Endodermal cell (in vitro differentiated cells): ENCODE measurements at regions not wholly inside any gene's neighbourhood (a gene's known extent, or its start where the extent isn't known, plus 50 kb on each side); places are given as distances from the start of the nearest gene placed in this dataset.

Experiments
- DNase-seq: peaks from one replicate; pipeline ENCODE4 v3.0.0-alpha.2; 2017
- H3K27ac ChIP-seq: 2 replicates; pipeline ENCODE4 v1.5.1; 2013; ENCODE audit warnings: mild to moderate bottlenecking, low read depth, low read length, moderate library complexity
- H3K27me3 ChIP-seq: 2 replicates; pipeline ENCODE4 v1.6.1; 2013; ENCODE audit warnings: mild to moderate bottlenecking, low read length, moderate library complexity; ENCODE audit not compliant: insufficient read depth, control insufficient read depth, poor library complexity, severe bottlenecking
- H3K36me3 ChIP-seq: 2 replicates; pipeline ENCODE4 v1.7.0; 2013; ENCODE audit warnings: mild to moderate bottlenecking, low read length, moderate library complexity; ENCODE audit not compliant: control insufficient read depth, insufficient read depth
- H3K4me1 ChIP-seq: one replicate; pipeline ENCODE4 v1.7.0; 2013; ENCODE audit warnings: low read length; ENCODE audit not compliant: control insufficient read depth, insufficient read depth
- H3K4me3 ChIP-seq: 2 replicates; pipeline ENCODE4 v1.5.1; 2013; ENCODE audit warnings: mild to moderate bottlenecking, low read length, moderate library complexity
- H3K9ac ChIP-seq: 2 replicates; pipeline ENCODE4 v1.6.1; 2013; ENCODE audit warnings: mild to moderate bottlenecking, low read length, moderate library complexity; ENCODE audit not compliant: poor library complexity, severe bottlenecking; ENCODE audit errors: extremely low read depth
- H3K9me3 ChIP-seq: 2 replicates; pipeline ENCODE4 v1.6.1; 2013; ENCODE audit warnings: mild to moderate bottlenecking, low read length, moderate library complexity; ENCODE audit not compliant: control insufficient read depth
- H3K27ac Mint-ChIP-seq: 2 replicates; pipeline ENCODE4 v1.8.0; 2020; ENCODE audit warnings: mixed read lengths
- H3K27me3 Mint-ChIP-seq: 2 replicates; pipeline ENCODE4 v1.8.0; 2021; ENCODE audit warnings: mild to moderate bottlenecking, mixed read lengths; ENCODE audit not compliant: insufficient read depth
- H3K36me3 Mint-ChIP-seq: 2 replicates; pipeline ENCODE4 v1.8.0; 2020; ENCODE audit warnings: low read depth, mixed read lengths
- H3K4me1 Mint-ChIP-seq: 2 replicates; pipeline ENCODE4 v1.8.0; 2020; ENCODE audit warnings: mixed read lengths
- H3K4me3 Mint-ChIP-seq: 2 replicates; pipeline ENCODE4 v1.8.0; 2020; ENCODE audit warnings: mild to moderate bottlenecking, moderate library complexity, mixed read lengths
- H3K9me3 Mint-ChIP-seq: 2 replicates; pipeline ENCODE4 v1.8.0; 2020; ENCODE audit warnings: mild to moderate bottlenecking, mixed read lengths
- WGBS, 2 experiments: methylation state at CpG; one replicate each; pipeline versions ENCODE4 v1.1.5 to v1.1.7; 2013; ENCODE audit warnings: missing lambda C conversion rate in 2 of 2, mixed read lengths in 1 of 2; ENCODE audit not compliant: insufficient coverage in 1 of 2, insufficient read length in 1 of 2; 5-methylcytosine and 5-hydroxymethylcytosine counted together
- TF ChIP-seq, protein P1 (sequence below): fragments of 200-600 bp; sonication (generic); conservative IDR thresholded peaks from 2 replicates; pipeline ENCODE4 v1.5.0; 2021; ENCODE audit warnings: antibody characterized with exemption, mild to moderate bottlenecking

DNA sequence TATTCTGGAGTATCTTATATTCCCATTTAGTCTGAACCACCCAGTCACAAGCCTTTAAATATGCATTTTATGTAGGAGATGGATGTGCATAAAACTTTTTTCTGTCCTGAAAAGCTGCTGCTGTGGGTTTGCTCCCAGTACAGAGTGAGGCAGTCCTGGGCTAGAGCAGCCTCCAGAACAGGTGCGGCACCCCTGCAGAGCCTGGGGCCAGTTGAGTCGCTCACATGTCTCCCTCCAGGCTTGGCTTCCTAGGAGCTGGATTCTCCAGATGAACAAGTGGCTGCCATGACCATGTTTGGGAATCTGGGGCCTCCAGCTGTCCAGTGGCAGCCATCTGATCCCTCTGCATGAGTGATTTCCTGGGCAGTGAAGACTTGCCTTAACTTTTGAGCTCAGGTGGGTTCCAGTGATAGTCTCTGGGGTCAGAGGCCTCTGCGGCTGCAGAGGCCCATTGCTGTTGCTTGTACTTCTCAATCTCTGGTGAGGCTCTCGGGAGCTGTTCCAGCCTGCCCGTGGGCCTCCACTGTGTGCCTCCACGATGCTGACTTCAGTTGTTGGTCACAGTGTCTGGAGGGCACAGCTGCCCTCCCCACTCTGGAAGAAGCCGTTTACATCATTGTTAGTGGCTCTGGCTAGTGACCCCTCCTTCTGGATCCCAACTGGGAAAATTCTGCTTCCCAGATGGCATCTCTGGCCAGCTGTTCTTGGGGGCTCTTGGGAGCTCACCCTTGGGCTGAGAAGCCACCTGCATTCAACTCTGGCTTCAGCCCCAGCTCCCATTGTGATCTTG is 120.4 kb downstream of the EMX2 start:
- H3K27me3 Mint-ChIP-seq, result peaks cover 8% of the 10 kb centered on the region
- no peaks in the 10 kb centered on the region for H3K4me1 Mint-ChIP-seq
- H3K27me3 ChIP-seq, result no peaks in the 10 kb centered on the region
- no peaks in the 10 kb centered on the region for H3K36me3 Mint-ChIP-seq
- H3K27ac ChIP-seq, result no peak overlapping the region
- no peak for DNase-seq
- no peaks in the 10 kb centered on the region for H3K9me3 ChIP-seq
- H3K27ac Mint-ChIP-seq, result no peak overlapping the region
- no peak overlapping the region for H3K4me3 ChIP-seq
- TF ChIP-seq, protein P1, sequence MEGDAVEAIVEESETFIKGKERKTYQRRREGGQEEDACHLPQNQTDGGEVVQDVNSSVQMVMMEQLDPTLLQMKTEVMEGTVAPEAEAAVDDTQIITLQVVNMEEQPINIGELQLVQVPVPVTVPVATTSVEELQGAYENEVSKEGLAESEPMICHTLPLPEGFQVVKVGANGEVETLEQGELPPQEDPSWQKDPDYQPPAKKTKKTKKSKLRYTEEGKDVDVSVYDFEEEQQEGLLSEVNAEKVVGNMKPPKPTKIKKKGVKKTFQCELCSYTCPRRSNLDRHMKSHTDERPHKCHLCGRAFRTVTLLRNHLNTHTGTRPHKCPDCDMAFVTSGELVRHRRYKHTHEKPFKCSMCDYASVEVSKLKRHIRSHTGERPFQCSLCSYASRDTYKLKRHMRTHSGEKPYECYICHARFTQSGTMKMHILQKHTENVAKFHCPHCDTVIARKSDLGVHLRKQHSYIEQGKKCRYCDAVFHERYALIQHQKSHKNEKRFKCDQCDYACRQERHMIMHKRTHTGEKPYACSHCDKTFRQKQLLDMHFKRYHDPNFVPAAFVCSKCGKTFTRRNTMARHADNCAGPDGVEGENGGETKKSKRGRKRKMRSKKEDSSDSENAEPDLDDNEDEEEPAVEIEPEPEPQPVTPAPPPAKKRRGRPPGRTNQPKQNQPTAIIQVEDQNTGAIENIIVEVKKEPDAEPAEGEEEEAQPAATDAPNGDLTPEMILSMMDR, result no peak
- no peaks in the 10 kb centered on the region for H3K4me1 ChIP-seq
- H3K36me3 ChIP-seq, result no peaks in the 10 kb centered on the region
- 89 to 94% methylated on average over 5 to 7 of the region's 7 CpGs for WGBS, 2 experiments
- no peak overlapping the region for H3K4me3 Mint-ChIP-seq
- H3K9me3 Mint-ChIP-seq, result no peaks in the 10 kb centered on the region
- H3K9ac ChIP-seq, result no peak overlapping the region

DNA sequence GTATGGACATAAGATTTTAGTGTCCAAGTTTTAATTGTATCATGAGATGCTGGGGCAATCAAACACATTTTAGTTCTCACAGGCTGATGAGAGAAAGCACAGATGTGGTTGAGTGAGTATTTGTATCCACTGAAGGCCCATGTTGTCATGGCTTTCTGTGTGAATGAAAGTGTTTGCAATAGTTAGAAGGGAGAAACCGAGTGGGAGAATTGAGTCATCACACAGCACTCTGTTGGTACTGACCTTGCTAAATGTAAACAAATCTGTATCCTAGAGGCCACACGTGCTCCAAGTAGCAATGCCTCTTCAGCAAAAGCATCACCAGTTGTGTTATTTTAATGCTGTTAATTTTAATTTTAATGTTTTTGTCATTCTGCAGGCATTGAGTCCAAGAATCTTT is 121.2 kb downstream of the EMX2 start:
- H3K4me3 Mint-ChIP-seq, result no peak overlapping the region
- no peak overlapping the region for H3K27ac Mint-ChIP-seq
- H3K27me3 ChIP-seq, result no peaks in the 10 kb centered on the region
- 55 to 92% methylated on average over 2 of the region's 2 CpGs for WGBS, 2 experiments
- H3K27me3 Mint-ChIP-seq, result peaks cover 7% of the 10 kb centered on the region
- no peaks in the 10 kb centered on the region for H3K9me3 ChIP-seq
- H3K4me1 ChIP-seq, result no peaks in the 10 kb centered on the region
- no peak overlapping the region for H3K9ac ChIP-seq
- no peak overlapping the region for H3K4me3 ChIP-seq
- H3K36me3 Mint-ChIP-seq, result no peaks in the 10 kb centered on the region
- H3K4me1 Mint-ChIP-seq, result no peaks in the 10 kb centered on the region
- TF ChIP-seq, protein P1, result no peak
- no peak overlapping the region for H3K27ac ChIP-seq
- no peak for DNase-seq
- no peaks in the 10 kb centered on the region for H3K9me3 Mint-ChIP-seq
- no peaks in the 10 kb centered on the region for H3K36me3 ChIP-seq

DNA sequence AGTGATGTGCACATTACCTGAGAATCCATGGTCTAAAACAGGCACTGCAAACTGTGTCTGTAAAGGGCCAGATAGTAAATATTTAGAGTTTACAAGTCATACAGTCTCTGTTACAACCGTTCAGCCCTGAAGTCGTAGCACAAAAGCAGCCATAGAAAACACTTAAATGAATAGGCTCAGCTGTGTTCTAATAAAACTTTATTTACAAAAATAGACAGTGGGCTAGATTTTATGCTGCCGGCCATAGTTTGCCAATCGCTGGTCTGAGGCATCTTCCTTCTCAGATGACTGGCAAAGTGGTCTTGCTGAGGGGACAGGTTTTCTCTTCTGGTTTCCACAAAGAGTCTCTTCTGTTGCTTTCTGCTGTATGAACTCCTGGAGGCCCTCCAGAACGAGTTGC is 121.7 kb downstream of the EMX2 start:
- H3K36me3 Mint-ChIP-seq, result no peaks in the 10 kb centered on the region
- H3K27me3 ChIP-seq, result no peaks in the 10 kb centered on the region
- H3K4me1 ChIP-seq, result no peaks in the 10 kb centered on the region
- no peaks in the 10 kb centered on the region for H3K4me1 Mint-ChIP-seq
- WGBS, 2 experiments, result 88 to 90% methylated on average over 4 to 5 of the region's 5 CpGs
- TF ChIP-seq, protein P1, result no peak
- no peaks in the 10 kb centered on the region for H3K9me3 Mint-ChIP-seq
- H3K27ac ChIP-seq, result no peak overlapping the region
- H3K4me3 Mint-ChIP-seq, result no peak overlapping the region
- no peak overlapping the region for H3K9ac ChIP-seq
- H3K27ac Mint-ChIP-seq, result no peak overlapping the region
- no peaks in the 10 kb centered on the region for H3K36me3 ChIP-seq
- H3K4me3 ChIP-seq, result no peak overlapping the region
- DNase-seq, result no peak
- H3K9me3 ChIP-seq, result no peaks in the 10 kb centered on the region
- H3K27me3 Mint-ChIP-seq, result peaks cover 5% of the 10 kb centered on the region
